H1 (cell line): ENCODE measurements at regions not wholly inside any gene's neighbourhood (a gene's known extent, or its start where the extent isn't known, plus 50 kb on each side); places are given as distances from the start of the nearest gene placed in this dataset.

Experiments used
- CTCF ChIA-PET: fragments of 300-600 bp; sonication (Branson Sonifier 250); formaldehyde crosslinking; loops from one replicate; lab custom pipeline; 2021; ENCODE audit not compliant: partially characterized antibody; lab: Charles Lee
- POLR2A ChIA-PET: fragments of 300-600 bp; sonication (Branson Sonifier 250); formaldehyde crosslinking; loops from one replicate; lab custom pipeline; 2021; ENCODE audit warnings: inconsistent platforms; ENCODE audit not compliant: partially characterized antibody; lab: Charles Lee
- DNase-seq, 2 experiments: peaks; one replicate each; pipeline versions ENCODE4 v3.0.0 to v3.0.0-alpha.2; 2010 to 2022; ENCODE audit warnings: low spot score in 2 of 2, low read depth in 1 of 2, mixed read lengths in 1 of 2
- FAIRE-seq: peaks from 2 replicates; lab custom pipeline; 2011; peaks lifted over from hg19 to GRCh38; lab: Jason Lieb, UNC
- H2AFZ ChIP-seq: 2 replicates; pipeline ENCODE4 v1.8.1; 2012; ENCODE audit warnings: low read length, inconsistent platforms
- H2AK5ac ChIP-seq: 2 replicates; pipeline ENCODE4 v1.6.1; 2013; ENCODE audit warnings: low read depth, low read length
- H2BK120ac ChIP-seq: replicated peaks from 2 replicates; pipeline ENCODE3; 2013; ENCODE audit warnings: low read depth, low read length, inconsistent platforms
- H2BK12ac ChIP-seq: 2 replicates; pipeline ENCODE4 v1.6.1; 2013; ENCODE audit warnings: low read depth, low read length
- H2BK15ac ChIP-seq: 2 replicates; pipeline ENCODE4 v1.6.1; 2013; ENCODE audit warnings: low read length
- H2BK20ac ChIP-seq: 2 replicates; pipeline ENCODE4 v1.6.1; 2013; ENCODE audit warnings: low read length
- H2BK5ac ChIP-seq: 2 replicates; pipeline ENCODE4 v1.6.1; 2013; ENCODE audit warnings: low read depth, low read length
- H3K14ac ChIP-seq: 2 replicates; pipeline ENCODE4 v1.6.1; 2013; ENCODE audit warnings: inconsistent platforms; ENCODE audit not compliant: insufficient read length
- H3K18ac ChIP-seq: 2 replicates; pipeline ENCODE4 v1.6.1; 2013; ENCODE audit warnings: low read length; ENCODE audit errors: extremely low read depth
- H3K23ac ChIP-seq: 2 replicates; pipeline ENCODE4 v1.6.1; 2013; ENCODE audit warnings: inconsistent platforms; ENCODE audit not compliant: insufficient read length
- H3K23me2 ChIP-seq: 2 replicates; pipeline ENCODE4 v1.6.1; 2013; ENCODE audit warnings: low read depth, low read length
- H3K27ac ChIP-seq: 2 replicates; pipeline ENCODE4 v1.6.1; 2011; ENCODE audit warnings: low read depth, low read length, inconsistent platforms
- H3K27me3 ChIP-seq, 4 experiments: replicated peaks in 1 of 4; 1 replicate in 1 of 4; 2 replicates in 3 of 4; pipeline versions ENCODE4 v1.6.1 to v1.8.1; 2011 to 2013; ENCODE audit warnings: low read length in 3 of 4, mild to moderate bottlenecking in 3 of 4, inconsistent platforms in 2 of 4, mixed read lengths in 2 of 4, moderate library complexity in 1 of 4; ENCODE audit not compliant: control insufficient read depth in 3 of 4, insufficient read depth in 3 of 4; ENCODE audit errors: extremely low read depth in 1 of 4
- H3K36me3 ChIP-seq, 4 experiments: 2 replicates each; pipeline versions ENCODE4 v1.6.1 to v1.8.1; 2011 to 2013; ENCODE audit warnings: mild to moderate bottlenecking in 4 of 4, low read length in 3 of 4, moderate library complexity in 2 of 4, control low read depth in 1 of 4, inconsistent platforms in 1 of 4; ENCODE audit not compliant: insufficient read depth in 4 of 4, control insufficient read depth in 2 of 4
- H3K4ac ChIP-seq: replicated peaks from 2 replicates; pipeline ENCODE3; 2013; ENCODE audit warnings: low read length, low read depth, mixed read lengths, inconsistent platforms; ENCODE audit not compliant: insufficient read length
- H3K4me1 ChIP-seq, 4 experiments: replicated peaks in 1 of 4; 1 replicate in 1 of 4; 2 replicates in 3 of 4; pipeline versions ENCODE4 v1.6.1 to v1.8.1; 2011 to 2013; ENCODE audit warnings: low read length in 3 of 4, inconsistent platforms in 2 of 4, mixed read lengths in 1 of 4; ENCODE audit not compliant: insufficient read depth in 4 of 4, control insufficient read depth in 3 of 4
- H3K4me2 ChIP-seq, 2 experiments: 2 replicates each; pipeline versions ENCODE4 v1.6.1 to v1.8.1; 2011 to 2013; ENCODE audit warnings: low read depth in 2 of 2, low read length in 2 of 2, control low read depth in 1 of 2, inconsistent platforms in 1 of 2, mild to moderate bottlenecking in 1 of 2; ENCODE audit not compliant: insufficient read depth in 1 of 2
- H3K4me3 ChIP-seq, 4 experiments: fragments of 200-600, 300-600 bp in 1 of 4; sonication (generic), shearing (Covaris generic), sonication (Bioruptor Twin) in 1 of 4; 2 replicates each; pipeline versions ENCODE4 v1.5.1 to v1.8.1; 2011 to 2016; ENCODE audit warnings: low read length in 4 of 4, low read depth in 3 of 4, control low read depth in 2 of 4, inconsistent platforms in 2 of 4, mild to moderate bottlenecking in 2 of 4, mixed read lengths in 1 of 4, moderate library complexity in 1 of 4; ENCODE audit not compliant: insufficient read depth in 2 of 4; ENCODE audit errors: extremely low read depth in 1 of 4
- H3K56ac ChIP-seq: replicated peaks from 2 replicates; pipeline ENCODE3; 2013; ENCODE audit warnings: low read depth, mild to moderate bottlenecking, mixed read lengths, low read length, inconsistent platforms; ENCODE audit not compliant: insufficient read length
- H3K79me1 ChIP-seq: 2 replicates; pipeline ENCODE4 v1.6.1; 2013; ENCODE audit warnings: low read depth, low read length, control low read depth
- H3K79me2 ChIP-seq, 2 experiments: 2 replicates each; pipeline versions ENCODE4 v1.6.1 to v1.8.1; 2012 to 2013; ENCODE audit warnings: low read length in 2 of 2, mild to moderate bottlenecking in 2 of 2, inconsistent platforms in 1 of 2; ENCODE audit not compliant: insufficient read depth in 2 of 2, control insufficient read depth in 1 of 2
- H3K9ac ChIP-seq, 4 experiments: replicated peaks in 1 of 4; 1 replicate in 1 of 4; 2 replicates in 3 of 4; pipeline versions ENCODE4 v1.6.1 to v1.8.1; 2011 to 2013; ENCODE audit warnings: low read depth in 3 of 4, low read length in 3 of 4, control low read depth in 2 of 4, mild to moderate bottlenecking in 2 of 4, moderate library complexity in 2 of 4, inconsistent platforms in 1 of 4; ENCODE audit errors: extremely low read depth in 1 of 4
- H3K9me3 ChIP-seq, 2 experiments: 2 replicates each; pipeline versions ENCODE4 v1.6.1 to v1.8.1; 2012 to 2013; ENCODE audit warnings: mild to moderate bottlenecking in 2 of 2, moderate library complexity in 2 of 2, control low read depth in 1 of 2, inconsistent platforms in 1 of 2, low read depth in 1 of 2, low read length in 1 of 2, mixed read lengths in 1 of 2; ENCODE audit not compliant: insufficient read depth in 2 of 2
- H4K20me1 ChIP-seq, 2 experiments: replicated peaks in 1 of 2; 2 replicates each; pipeline versions ENCODE3 to v1.8.1; 2011 to 2013; ENCODE audit warnings: inconsistent platforms in 2 of 2, low read length in 2 of 2, mild to moderate bottlenecking in 1 of 2; ENCODE audit not compliant: insufficient read depth in 2 of 2, control insufficient read depth in 1 of 2
- H4K5ac ChIP-seq: 2 replicates; pipeline ENCODE4 v1.6.1; 2013; ENCODE audit warnings: low read length, low read depth, mixed read lengths, inconsistent platforms; ENCODE audit not compliant: insufficient read length
- H4K8ac ChIP-seq: 2 replicates; pipeline ENCODE4 v1.8.0; 2013; ENCODE audit warnings: mild to moderate bottlenecking, moderate library complexity, low read length, inconsistent platforms; ENCODE audit not compliant: insufficient read depth; ENCODE audit errors: extremely low read depth
- H4K91ac ChIP-seq: replicated peaks from 2 replicates; pipeline ENCODE3; 2013; ENCODE audit warnings: low read length, mixed read lengths, inconsistent platforms; ENCODE audit not compliant: insufficient read length
- POU5F1 ChIP-seq: IDR thresholded peaks from 2 replicates; pipeline ENCODE4 v1.6.1; 2011; ENCODE audit warnings: low read depth, mild to moderate bottlenecking, low read length, moderate library complexity

DNA sequence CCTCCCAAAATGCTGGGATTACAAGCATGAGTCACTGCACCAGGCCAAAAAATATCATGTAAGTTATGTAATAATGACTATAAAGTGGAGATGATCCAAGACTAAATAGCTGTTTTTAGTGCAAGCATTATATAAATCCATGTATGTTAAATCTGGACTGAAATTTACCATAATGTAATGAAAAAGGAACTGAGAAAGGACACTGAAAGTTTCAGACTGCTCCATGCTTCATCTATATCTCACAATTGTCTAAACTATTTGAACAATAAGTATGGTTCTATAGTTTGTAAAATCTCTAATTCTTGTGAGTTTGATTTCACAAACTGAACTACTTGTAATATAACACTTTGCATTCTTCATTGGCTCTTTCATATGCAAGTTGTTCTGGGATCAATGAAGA is 2299.5 kb downstream of the PCDH9 start:
- POLR2A ChIA-PET, result interaction anchor here (1.6 kb wide), 1 partner anchor 14 kb away, joined by 3 read pairs; no protein-coding TSS in a partner anchor
- CTCF ChIA-PET, result no interaction called here

More for the DNA sequence above, 2299.5 kb downstream of the PCDH9 start:
- TF ChIP-seq POU5F1, result no peak
- FAIRE-seq (no peak), DNase-seq (no peak)
- H2BK120ac ChIP-seq, result no peak overlapping the region
- H4K91ac ChIP-seq, result no peak overlapping the region
- H3K23ac ChIP-seq, result no peak overlapping the region
- no peaks in the 10 kb centered on the region for H3K4me1 ChIP-seq
- no peak overlapping the region for H3K14ac ChIP-seq
- H2AFZ ChIP-seq, result no peak overlapping the region
- H3K4me3 ChIP-seq, result no peak overlapping the region
- H3K18ac ChIP-seq, result no peak overlapping the region
- H4K8ac ChIP-seq, result no peak overlapping the region
- no peak overlapping the region for H2BK15ac ChIP-seq
- H3K4me2 ChIP-seq, result no peak overlapping the region
- no peaks in the 10 kb centered on the region for H3K36me3 ChIP-seq
- H3K23me2 ChIP-seq, result no peaks in the 10 kb centered on the region
- H3K9ac ChIP-seq, result no peak overlapping the region
- no peaks in the 10 kb centered on the region for H3K79me2 ChIP-seq
- H3K56ac ChIP-seq, result no peak overlapping the region
- H3K79me1 ChIP-seq, result no peaks in the 10 kb centered on the region
- H3K4ac ChIP-seq, result no peak overlapping the region
- H2AK5ac ChIP-seq, result no peak overlapping the region
- no peak overlapping the region for H2BK12ac ChIP-seq
- H3K27me3 ChIP-seq, result no peaks in the 10 kb centered on the region
- no peak overlapping the region for H2BK5ac ChIP-seq
- no peaks in the 10 kb centered on the region for H3K9me3 ChIP-seq
- no peak overlapping the region for H2BK20ac ChIP-seq
- no peak overlapping the region for H3K27ac ChIP-seq
- no peak overlapping the region for H4K5ac ChIP-seq
- no peaks in the 10 kb centered on the region for H4K20me1 ChIP-seq
